Thyroid gland (tissue), 4 donors: ENCODE measurements at regions not wholly inside any gene's neighbourhood (a gene's known extent, or its start where the extent isn't known, plus 50 kb on each side); places are given as distances from the start of the nearest gene placed in this dataset.

Experiments used
- POLR2A ChIP-seq, 2 donors: fragments of 450-650 bp; IDR thresholded peaks; one replicate each; pipeline ENCODE4 v1.6.1; 2017; ENCODE audit warnings: antibody characterized with exemption in 2 of 2, mild to moderate bottlenecking in 2 of 2, moderate library complexity in 1 of 2
- TF ChIP-seq, protein P1 (sequence below), 6 experiments: fragments of 200-600 bp in 3 of 6; fragments of 450-650 bp in 3 of 6; sonication (generic) in 3 of 6; IDR thresholded peaks; one replicate each; pipeline ENCODE4 v1.5.1; 2016 to 2019; ENCODE audit warnings: antibody characterized with exemption in 6 of 6, mild to moderate bottlenecking in 2 of 6, inconsistent platforms in 1 of 6, moderate library complexity in 1 of 6

DNA sequence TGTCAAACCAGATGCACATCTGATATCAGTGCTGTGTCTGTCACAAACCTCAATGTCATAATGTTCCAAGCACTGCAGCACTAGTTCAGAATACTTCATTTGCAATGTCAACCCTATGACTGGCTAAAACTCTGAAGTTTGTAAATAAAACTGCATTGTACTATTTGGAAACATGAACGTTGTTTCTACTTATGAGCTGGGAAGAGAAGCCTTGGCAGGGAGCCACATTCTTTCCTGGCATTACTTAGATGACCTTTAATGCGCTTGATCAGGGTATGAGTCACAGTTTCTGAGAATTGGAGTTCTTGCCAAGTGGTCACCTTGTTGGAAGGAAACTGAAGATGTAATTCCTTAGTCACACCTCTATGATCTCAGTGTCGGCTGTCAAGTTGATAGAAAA lies 664.8 kb upstream of the MMS22L start:
- TF ChIP-seq, protein P1, sequence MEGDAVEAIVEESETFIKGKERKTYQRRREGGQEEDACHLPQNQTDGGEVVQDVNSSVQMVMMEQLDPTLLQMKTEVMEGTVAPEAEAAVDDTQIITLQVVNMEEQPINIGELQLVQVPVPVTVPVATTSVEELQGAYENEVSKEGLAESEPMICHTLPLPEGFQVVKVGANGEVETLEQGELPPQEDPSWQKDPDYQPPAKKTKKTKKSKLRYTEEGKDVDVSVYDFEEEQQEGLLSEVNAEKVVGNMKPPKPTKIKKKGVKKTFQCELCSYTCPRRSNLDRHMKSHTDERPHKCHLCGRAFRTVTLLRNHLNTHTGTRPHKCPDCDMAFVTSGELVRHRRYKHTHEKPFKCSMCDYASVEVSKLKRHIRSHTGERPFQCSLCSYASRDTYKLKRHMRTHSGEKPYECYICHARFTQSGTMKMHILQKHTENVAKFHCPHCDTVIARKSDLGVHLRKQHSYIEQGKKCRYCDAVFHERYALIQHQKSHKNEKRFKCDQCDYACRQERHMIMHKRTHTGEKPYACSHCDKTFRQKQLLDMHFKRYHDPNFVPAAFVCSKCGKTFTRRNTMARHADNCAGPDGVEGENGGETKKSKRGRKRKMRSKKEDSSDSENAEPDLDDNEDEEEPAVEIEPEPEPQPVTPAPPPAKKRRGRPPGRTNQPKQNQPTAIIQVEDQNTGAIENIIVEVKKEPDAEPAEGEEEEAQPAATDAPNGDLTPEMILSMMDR (IDR thresholded peaks at IDR 0.05) = no peak
- no peak for TF ChIP-seq POLR2A (IDR thresholded peaks at IDR 0.05)
